Stomach (tissue), 4 donors: ENCODE measurements at regions not wholly inside any gene's neighbourhood (a gene's known extent, or its start where the extent isn't known, plus 50 kb on each side); places are given as distances from the start of the nearest gene placed in this dataset.

Experiments used
- POLR2A ChIP-seq, 4 donors: fragments of 450-650 bp; IDR thresholded peaks; one replicate each; pipeline ENCODE4 v1.6.1; 2016; ENCODE audit warnings: antibody characterized with exemption in 4 of 4, control low read depth in 2 of 4, mild to moderate bottlenecking in 1 of 4, moderate library complexity in 1 of 4
- POLR2AphosphoS5 ChIP-seq, 3 donors: sonication (generic); formaldehyde crosslinking; IDR thresholded peaks; one replicate each; pipeline ENCODE4 v1.6.1; 2016; ENCODE audit warnings: antibody characterized with exemption in 3 of 3
- TF ChIP-seq, protein P1 (sequence below), 7 experiments: fragments of 450-650 bp in 4 of 7; fragments of 200-600 bp in 3 of 7; sonication (generic) in 3 of 7; IDR thresholded peaks; one replicate each; pipeline ENCODE4 v1.5.1; 2016 to 2019; ENCODE audit warnings: antibody characterized with exemption in 7 of 7, control low read depth in 2 of 7, mild to moderate bottlenecking in 1 of 7

GRCh38 chr3:167095976-167096375 lies 284.1 kb downstream of the ZBBX start:
- no peak for TF ChIP-seq POLR2A (IDR thresholded peaks at IDR 0.05)
- TF ChIP-seq, protein P1, sequence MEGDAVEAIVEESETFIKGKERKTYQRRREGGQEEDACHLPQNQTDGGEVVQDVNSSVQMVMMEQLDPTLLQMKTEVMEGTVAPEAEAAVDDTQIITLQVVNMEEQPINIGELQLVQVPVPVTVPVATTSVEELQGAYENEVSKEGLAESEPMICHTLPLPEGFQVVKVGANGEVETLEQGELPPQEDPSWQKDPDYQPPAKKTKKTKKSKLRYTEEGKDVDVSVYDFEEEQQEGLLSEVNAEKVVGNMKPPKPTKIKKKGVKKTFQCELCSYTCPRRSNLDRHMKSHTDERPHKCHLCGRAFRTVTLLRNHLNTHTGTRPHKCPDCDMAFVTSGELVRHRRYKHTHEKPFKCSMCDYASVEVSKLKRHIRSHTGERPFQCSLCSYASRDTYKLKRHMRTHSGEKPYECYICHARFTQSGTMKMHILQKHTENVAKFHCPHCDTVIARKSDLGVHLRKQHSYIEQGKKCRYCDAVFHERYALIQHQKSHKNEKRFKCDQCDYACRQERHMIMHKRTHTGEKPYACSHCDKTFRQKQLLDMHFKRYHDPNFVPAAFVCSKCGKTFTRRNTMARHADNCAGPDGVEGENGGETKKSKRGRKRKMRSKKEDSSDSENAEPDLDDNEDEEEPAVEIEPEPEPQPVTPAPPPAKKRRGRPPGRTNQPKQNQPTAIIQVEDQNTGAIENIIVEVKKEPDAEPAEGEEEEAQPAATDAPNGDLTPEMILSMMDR (IDR thresholded peaks at IDR 0.05) = no peak
- no peak for TF ChIP-seq POLR2AphosphoS5 (IDR thresholded peaks at IDR 0.05)
